NB4 (cell line): ENCODE measurements at regions not wholly inside any gene's neighbourhood (a gene's known extent, or its start where the extent isn't known, plus 50 kb on each side); places are given as distances from the start of the nearest gene placed in this dataset.

Experiments
- DNase-seq: peaks from one replicate; pipeline ENCODE4 v3.0.0; 2010; ENCODE audit warnings: low read depth
- H3K4me3 ChIP-seq: one replicate; pipeline ENCODE4 v1.5.1; 2011; ENCODE audit warnings: mild to moderate bottlenecking, low read depth, low read length, moderate library complexity
- CTCF ChIP-seq: IDR thresholded peaks from one replicate; pipeline ENCODE4 v1.5.1; 2012; ENCODE audit warnings: low read depth, low read length
- MYC ChIP-seq: IDR thresholded peaks from 2 replicates; pipeline ENCODE4 v1.6.1; 2011; ENCODE audit warnings: low read depth, low read length
- POLR2A ChIP-seq: IDR thresholded peaks from 2 replicates; pipeline ENCODE4 v1.6.1; 2011; ENCODE audit warnings: mild to moderate bottlenecking; ENCODE audit not compliant: insufficient read length; ENCODE audit errors: extremely low read depth
- TF ChIP-seq, protein P1 (sequence below): IDR thresholded peaks from 2 replicates; pipeline ENCODE4 v1.6.1; 2011; ENCODE audit warnings: low read depth, low read length

DNA sequence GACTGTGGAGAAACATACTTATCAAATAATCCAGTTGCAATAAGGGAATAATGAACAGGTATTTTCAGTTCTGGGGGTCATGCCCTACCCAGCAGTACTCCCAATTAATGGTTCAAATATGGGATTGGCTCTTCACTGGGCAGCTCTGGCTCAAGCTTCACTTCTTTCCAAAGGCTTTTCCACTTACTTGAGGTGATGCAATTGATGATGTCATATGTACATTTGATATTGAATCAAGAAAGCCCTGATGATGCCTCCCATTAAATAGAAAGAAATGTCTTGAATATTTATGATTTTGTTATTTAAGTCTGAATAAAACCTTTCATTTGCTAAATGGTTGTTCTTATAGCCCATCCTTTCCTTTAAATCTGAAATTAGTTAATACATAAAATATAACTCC lies 789.9 kb downstream of the USP25 start:
- H3K4me3 ChIP-seq: no peak overlapping the region
- TF ChIP-seq, protein P1, sequence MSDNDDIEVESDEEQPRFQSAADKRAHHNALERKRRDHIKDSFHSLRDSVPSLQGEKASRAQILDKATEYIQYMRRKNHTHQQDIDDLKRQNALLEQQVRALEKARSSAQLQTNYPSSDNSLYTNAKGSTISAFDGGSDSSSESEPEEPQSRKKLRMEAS: no peak
- no peak for DNase-seq

DNA sequence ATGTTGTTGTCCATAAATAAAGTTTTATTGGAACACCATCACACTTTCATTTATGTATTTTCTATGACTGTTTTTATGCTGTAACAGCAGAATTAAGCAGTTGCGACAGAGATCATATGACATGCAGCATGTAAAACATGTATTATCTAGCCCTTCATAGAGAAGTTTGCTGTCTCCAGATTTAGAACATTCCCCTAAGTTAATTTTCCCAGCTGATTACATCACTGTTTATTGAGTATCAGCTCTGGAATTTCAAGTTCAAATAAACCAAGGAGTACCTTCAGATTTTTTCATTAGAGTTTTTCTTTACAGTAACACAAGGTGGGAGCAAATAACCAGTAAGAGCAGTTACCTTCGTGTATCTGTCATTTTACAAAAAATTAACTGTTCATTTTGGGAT lies 792.8 kb downstream of the USP25 start:
- no peak for TF ChIP-seq MYC
- TF ChIP-seq CTCF: no peak
- TF ChIP-seq, protein P1: no peak
- no peak for DNase-seq
- H3K4me3 ChIP-seq: no peak overlapping the region

GRCh38 chr21:16530656-16531055 lies 800.9 kb downstream of the USP25 start:
- TF ChIP-seq CTCF (no peak), POLR2A (no peak), MYC (no peak)
- TF ChIP-seq, protein P1: no peak
- no peak overlapping the region for H3K4me3 ChIP-seq
- DNase-seq: no peak

GRCh38 chr21:16532840-16533239 lies 803.1 kb downstream of the USP25 start:
- no peak overlapping the region for H3K4me3 ChIP-seq
- TF ChIP-seq MYC: no peak
- TF ChIP-seq, protein P1: no peak
- no peak for TF ChIP-seq POLR2A
- TF ChIP-seq CTCF: no peak
- no peak for DNase-seq

- TF ChIP-seq CTCF (no peak), POLR2A (no peak), MYC (no peak)
- TF ChIP-seq, protein P1: no peak
- DNase-seq: no peak
- no peak overlapping the region for H3K4me3 ChIP-seq
Observed at GRCh38 chr21:16533692-16534407, 804.1 kb downstream of the USP25 start.

DNA sequence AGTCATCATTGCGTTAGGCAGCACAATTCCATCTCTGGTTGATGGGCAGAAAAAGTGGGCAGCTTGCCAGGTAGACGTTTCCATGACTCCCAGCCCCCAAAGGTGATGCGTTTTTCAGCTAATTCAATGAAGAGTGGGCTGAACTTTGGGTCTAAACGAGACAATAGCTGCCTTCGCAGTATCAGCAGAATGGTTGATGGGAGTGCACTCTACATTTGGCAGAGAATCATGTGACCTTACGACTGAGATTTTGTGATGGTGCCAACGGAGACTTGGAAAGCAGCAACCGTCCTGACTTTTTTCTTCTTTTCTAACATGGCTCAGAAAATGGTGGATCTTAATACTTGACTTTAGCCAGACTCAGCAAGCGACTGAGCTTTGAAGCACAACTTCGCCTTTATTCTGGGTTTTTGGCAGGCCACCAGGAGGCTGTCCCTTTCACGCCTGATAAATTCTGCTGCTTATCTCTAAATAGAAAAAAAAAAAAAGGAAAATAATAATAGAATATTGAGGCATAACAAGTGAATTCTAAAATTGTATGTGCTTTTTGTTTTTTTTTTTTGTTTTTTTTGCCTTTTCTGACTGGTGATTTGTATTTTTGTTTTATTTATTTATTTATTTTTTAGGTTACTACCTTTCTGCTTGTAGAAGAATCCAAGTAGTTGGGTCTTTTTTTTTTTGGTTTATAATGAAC lies 804.8 kb downstream of the USP25 start:
- DNase-seq: no peak
- no peak overlapping the region for H3K4me3 ChIP-seq
- TF ChIP-seq MYC: no peak
- TF ChIP-seq CTCF: no peak
- TF ChIP-seq, protein P1: no peak
- no peak for TF ChIP-seq POLR2A
